Naive thymus-derived CD4-positive, alpha-beta T cell (primary cell): ENCODE measurements at regions not wholly inside any gene's neighbourhood (a gene's known extent, or its start where the extent isn't known, plus 50 kb on each side); places are given as distances from the start of the nearest gene placed in this dataset.

Source experiments
- ATAC-seq: fragments of 150-1000 bp; cut with Tn5 transposase; 2 replicates; pipeline ENCODE4 v1.10.0; 2021; ENCODE audit warnings: mild to moderate bottlenecking, moderate library complexity
- CTCF ChIA-PET: fragments of 350-600 bp; sonication (Branson Sonifier 250); formaldehyde crosslinking; loops from one replicate; lab custom pipeline; 2021; ENCODE audit warnings: antibody characterized with exemption; lab: Charles Lee
- POLR2A ChIA-PET: fragments of 350-600 bp; sonication (Branson Sonifier 250); formaldehyde crosslinking; loops from one replicate; lab custom pipeline; 2021; ENCODE audit warnings: antibody characterized with exemption, inconsistent platforms; lab: Charles Lee
- DNase-seq, 9 donors: peaks; one replicate each; pipeline versions ENCODE4 v3.0.0 to v3.0.0-alpha.2; 2020 to 2022; ENCODE audit warnings: mixed read lengths in 1 of 9
- H3K27ac ChIP-seq: one replicate; pipeline ENCODE4 v1.7.0; 2013; ENCODE audit warnings: mild to moderate bottlenecking, low read depth, low read length, moderate library complexity
- H3K27me3 ChIP-seq, 2 donors: one replicate each; pipeline ENCODE4 v1.7.0; 2013; ENCODE audit warnings: low read length in 2 of 2, mild to moderate bottlenecking in 2 of 2, moderate library complexity in 2 of 2; ENCODE audit not compliant: control insufficient read depth in 2 of 2, insufficient read depth in 2 of 2
- H3K36me3 ChIP-seq, 3 experiments: 1 replicate in 2 of 3; 2 replicates in 1 of 3; pipeline ENCODE4 v1.7.0; 2013; ENCODE audit warnings: low read length in 3 of 3, mild to moderate bottlenecking in 3 of 3, moderate library complexity in 1 of 3; ENCODE audit not compliant: insufficient read depth in 3 of 3, control insufficient read depth in 2 of 3
- H3K4me1 ChIP-seq, 2 donors: one replicate each; pipeline ENCODE4 v1.7.0; 2013; ENCODE audit warnings: low read length in 2 of 2, mild to moderate bottlenecking in 2 of 2, moderate library complexity in 1 of 2; ENCODE audit not compliant: control insufficient read depth in 2 of 2, insufficient read depth in 2 of 2
- H3K4me3 ChIP-seq: 2 replicates; pipeline ENCODE4 v1.7.0; 2013; ENCODE audit warnings: mild to moderate bottlenecking, low read length
- H3K9me3 ChIP-seq, 3 experiments: 1 replicate in 2 of 3; 2 replicates in 1 of 3; pipeline ENCODE4 v1.7.0; 2013; ENCODE audit warnings: low read length in 3 of 3; ENCODE audit not compliant: control insufficient read depth in 2 of 3
- H3K27ac Mint-ChIP-seq, 9 donors: one replicate each; pipeline ENCODE4 v1.8.0; 2020 to 2022; ENCODE audit warnings: mixed read lengths in 9 of 9, mild to moderate bottlenecking in 8 of 9, moderate library complexity in 5 of 9, inconsistent platforms in 2 of 9
- H3K27me3 Mint-ChIP-seq, 5 donors: one replicate each; pipeline ENCODE4 v1.8.0; 2021 to 2022; ENCODE audit warnings: mixed read lengths in 5 of 5, mild to moderate bottlenecking in 1 of 5
- H3K36me3 Mint-ChIP-seq, 5 donors: one replicate each; pipeline ENCODE4 v1.8.0; 2020 to 2022; ENCODE audit warnings: mixed read lengths in 5 of 5, mild to moderate bottlenecking in 3 of 5, inconsistent platforms in 1 of 5
- H3K4me1 Mint-ChIP-seq, 7 donors: one replicate each; pipeline ENCODE4 v1.8.0; 2020 to 2022; ENCODE audit warnings: mixed read lengths in 7 of 7, mild to moderate bottlenecking in 3 of 7, inconsistent platforms in 1 of 7
- H3K4me3 Mint-ChIP-seq, 10 donors: one replicate each; pipeline ENCODE4 v1.8.0; 2020 to 2022; ENCODE audit warnings: mild to moderate bottlenecking in 10 of 10, mixed read lengths in 10 of 10, moderate library complexity in 6 of 10, inconsistent platforms in 2 of 10
- H3K9me3 Mint-ChIP-seq, 11 donors: one replicate each; pipeline ENCODE4 v1.8.0; 2020 to 2022; ENCODE audit warnings: mixed read lengths in 11 of 11, mild to moderate bottlenecking in 4 of 11, inconsistent platforms in 1 of 11, moderate library complexity in 1 of 11
- intact Hi-C, 2 donors: fragments of 100-400 bp; cut with micrococcal nuclease; formaldehyde crosslinking; loops; one replicate each; pipeline ENCODE4 v1.15.1; 2023

DNA sequence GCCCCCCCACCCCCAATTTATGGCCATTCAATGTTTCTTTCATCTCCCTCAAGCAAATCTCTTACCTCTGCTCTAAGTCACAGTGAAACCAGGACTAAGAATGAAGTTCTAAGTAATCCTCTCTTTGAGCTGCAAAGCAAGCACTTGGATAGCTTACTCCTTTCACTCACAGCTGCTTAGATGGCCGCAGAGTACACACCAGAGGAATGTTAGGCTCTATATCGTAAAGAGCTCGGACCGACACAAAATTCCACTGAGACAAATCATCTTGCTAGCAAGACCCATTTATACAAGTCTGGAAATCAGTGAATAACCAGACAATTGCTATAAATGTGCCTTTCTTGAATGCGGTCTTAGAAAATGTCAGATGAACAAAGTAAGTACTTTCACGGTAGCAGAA lies 135.0 kb downstream of the IDS start:
- CTCF ChIA-PET: no interaction called here
- peaks cover 0 to 5% (median 0%) of the 10 kb centered on the region in 11 donors for H3K9me3 Mint-ChIP-seq

DNA sequence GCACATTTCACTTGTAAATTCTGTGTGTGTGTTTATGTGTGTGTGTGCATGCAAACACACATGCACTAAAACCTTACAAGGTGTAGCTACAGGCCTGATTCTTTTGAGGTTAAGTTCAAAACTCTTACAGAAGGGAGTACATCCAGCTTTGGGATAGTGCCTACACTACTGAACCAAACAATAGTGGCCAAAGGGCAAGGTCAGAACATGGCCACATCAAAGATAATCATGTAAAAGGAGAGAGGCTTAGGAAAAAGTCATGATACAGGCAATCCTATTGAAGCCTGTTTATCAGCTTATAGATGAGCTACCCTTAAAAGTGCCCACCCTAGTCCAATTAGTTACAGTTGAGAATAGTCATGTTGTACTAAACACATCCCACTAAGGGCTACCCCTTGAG lies 139.6 kb downstream of the IDS start:
- Mint-ChIP-seq H3K27me3 (peaks cover 0 to 6% (median 0%) of the 10 kb centered on the region in 5 donors), H3K4me1 (no peaks in the 10 kb centered on the region), H3K36me3 (no peaks in the 10 kb centered on the region), H3K27ac (no peak overlapping the region), H3K9me3 (peaks cover 0 to 5% (median 0%) of the 10 kb centered on the region in 11 donors), H3K4me3 (no peak overlapping the region)
- ChIA-PET POLR2A (no interaction called here), CTCF (no interaction called here)
- Histone ChIP-seq H3K27me3 (no peaks in the 10 kb centered on the region), H3K36me3 (no peaks in the 10 kb centered on the region), H3K27ac (no peak overlapping the region), H3K9me3 (no peaks in the 10 kb centered on the region), H3K4me3 (no peak overlapping the region), H3K4me1 (no peaks in the 10 kb centered on the region)
- no peak for DNase-seq
- ATAC-seq: no peak
- intact Hi-C loops: no loop called here

More for the DNA sequence above, 135.0 kb downstream of the IDS start:
- no peaks in the 10 kb centered on the region for H3K9me3 ChIP-seq
- no peaks in the 10 kb centered on the region for H3K36me3 ChIP-seq
- no peak overlapping the region for H3K4me3 ChIP-seq
- H3K27ac Mint-ChIP-seq: no peak overlapping the region
- no peaks in the 10 kb centered on the region for H3K27me3 ChIP-seq
- H3K4me1 Mint-ChIP-seq: no peaks in the 10 kb centered on the region
- no peaks in the 10 kb centered on the region for H3K4me1 ChIP-seq
- POLR2A ChIA-PET: no interaction called here
- H3K27me3 Mint-ChIP-seq: peaks cover 0 to 2% (median 0%) of the 10 kb centered on the region in 5 donors
- H3K4me3 Mint-ChIP-seq: no peak overlapping the region
- ATAC-seq (no peak), DNase-seq (no peak)
- H3K36me3 Mint-ChIP-seq: no peaks in the 10 kb centered on the region
- intact Hi-C loops: no loop called here
- H3K27ac ChIP-seq: no peak overlapping the region

DNA sequence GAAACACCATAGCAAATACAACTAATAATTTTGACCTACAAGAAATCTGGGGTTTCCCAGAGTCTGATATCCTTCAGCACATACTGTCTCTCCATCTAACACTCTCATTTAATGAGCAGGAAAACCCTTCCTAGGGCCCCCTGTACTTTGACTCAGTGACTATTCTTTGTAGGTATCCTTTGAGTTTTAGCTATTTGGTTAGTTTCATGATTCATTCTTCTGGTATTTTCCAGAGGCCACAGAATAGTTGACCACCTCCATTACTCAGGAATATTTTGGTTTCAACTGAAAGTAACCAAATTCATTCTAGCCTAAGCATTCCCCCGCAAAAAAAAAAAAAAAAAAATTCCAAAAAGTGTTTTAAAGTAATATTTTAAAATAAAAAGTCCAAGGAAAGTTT lies 140.0 kb downstream of the IDS start:
- H3K27me3 ChIP-seq: no peaks in the 10 kb centered on the region
- Mint-ChIP-seq H3K27ac (no peak overlapping the region), H3K36me3 (no peaks in the 10 kb centered on the region), H3K27me3 (peaks cover 0 to 6% (median 0%) of the 10 kb centered on the region in 5 donors), H3K9me3 (peaks cover 0 to 5% (median 0%) of the 10 kb centered on the region in 11 donors), H3K4me1 (no peaks in the 10 kb centered on the region), H3K4me3 (no peak overlapping the region)
- ATAC-seq (no peak), DNase-seq (no peak)
- H3K36me3 ChIP-seq: no peaks in the 10 kb centered on the region
- POLR2A ChIA-PET: no interaction called here
- intact Hi-C loops: no loop called here
- CTCF ChIA-PET: no interaction called here
- H3K9me3 ChIP-seq: no peaks in the 10 kb centered on the region
- H3K4me1 ChIP-seq: no peaks in the 10 kb centered on the region
- H3K4me3 ChIP-seq: no peak overlapping the region
- no peak overlapping the region for H3K27ac ChIP-seq

DNA sequence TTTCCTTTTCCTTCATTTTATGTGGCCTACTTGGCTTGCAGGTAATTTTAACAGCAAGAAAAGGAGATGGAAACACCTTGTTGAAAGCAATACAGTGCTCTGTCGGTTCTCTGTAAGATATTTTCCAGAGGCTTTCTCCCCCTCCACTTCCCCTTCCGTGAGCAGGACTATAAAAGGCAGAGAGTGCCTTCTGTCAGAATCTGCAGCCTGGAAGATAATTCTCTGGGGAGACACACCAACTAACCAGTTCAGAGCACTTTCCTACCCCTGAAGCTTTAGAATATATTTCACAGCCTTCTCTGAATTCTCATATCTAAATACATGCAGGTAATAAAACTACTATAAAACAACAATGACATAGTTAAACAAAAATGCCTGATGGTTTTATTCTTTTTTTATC lies 141.1 kb downstream of the IDS start:
- no peaks in the 10 kb centered on the region for H3K9me3 ChIP-seq
- H3K27ac ChIP-seq: no peak overlapping the region
- Mint-ChIP-seq H3K4me3 (no peak overlapping the region), H3K27me3 (peaks cover 0 to 6% (median 0%) of the 10 kb centered on the region in 5 donors), H3K27ac (no peak overlapping the region), H3K4me1 (no peaks in the 10 kb centered on the region), H3K36me3 (no peaks in the 10 kb centered on the region), H3K9me3 (peaks cover 0 to 5% (median under 1%) of the 10 kb centered on the region in 11 donors)
- no peak overlapping the region for H3K4me3 ChIP-seq
- H3K4me1 ChIP-seq: no peaks in the 10 kb centered on the region
- intact Hi-C loops: no loop called here
- ATAC-seq (no peak), DNase-seq (no peak)
- no peaks in the 10 kb centered on the region for H3K36me3 ChIP-seq
- ChIA-PET POLR2A (no interaction called here), CTCF (no interaction called here)
- H3K27me3 ChIP-seq: no peaks in the 10 kb centered on the region

DNA sequence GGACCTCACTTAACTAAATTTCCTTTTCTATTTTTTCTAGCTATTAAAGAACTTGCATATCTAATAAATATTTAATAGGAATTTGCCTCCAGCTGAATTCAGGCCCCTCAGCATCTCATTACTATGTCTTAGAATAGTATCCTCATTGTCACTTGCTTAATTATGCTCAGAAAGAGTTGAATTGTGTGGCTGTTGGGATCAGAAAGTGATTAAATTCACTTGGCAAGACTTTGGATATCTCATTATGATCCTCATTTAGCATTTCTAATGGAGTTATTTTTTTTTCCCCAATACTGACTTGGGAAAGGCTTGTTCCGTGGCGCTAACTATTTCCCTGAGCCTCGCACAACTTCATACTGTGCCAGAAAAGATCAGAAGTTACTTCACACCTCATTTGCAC lies 158.8 kb downstream of the IDS start:
- POLR2A ChIA-PET: no interaction called here
- CTCF ChIA-PET: no interaction called here
- H3K4me1 ChIP-seq: no peaks in the 10 kb centered on the region
- no peak overlapping the region for H3K4me3 ChIP-seq
- Mint-ChIP-seq H3K27ac (no peak overlapping the region), H3K4me3 (no peak overlapping the region), H3K9me3 (peaks cover 0 to 7% (median 0%) of the 10 kb centered on the region in 11 donors), H3K27me3 (peaks cover 0 to 4% (median 0%) of the 10 kb centered on the region in 5 donors), H3K4me1 (no peaks in the 10 kb centered on the region), H3K36me3 (no peaks in the 10 kb centered on the region)
- ATAC-seq: no peak
- intact Hi-C loops: no loop called here
- H3K9me3 ChIP-seq: no peaks in the 10 kb centered on the region
- no peak overlapping the region for H3K27ac ChIP-seq
- DNase-seq: no peak
- H3K36me3 ChIP-seq: no peaks in the 10 kb centered on the region
- no peaks in the 10 kb centered on the region for H3K27me3 ChIP-seq

DNA sequence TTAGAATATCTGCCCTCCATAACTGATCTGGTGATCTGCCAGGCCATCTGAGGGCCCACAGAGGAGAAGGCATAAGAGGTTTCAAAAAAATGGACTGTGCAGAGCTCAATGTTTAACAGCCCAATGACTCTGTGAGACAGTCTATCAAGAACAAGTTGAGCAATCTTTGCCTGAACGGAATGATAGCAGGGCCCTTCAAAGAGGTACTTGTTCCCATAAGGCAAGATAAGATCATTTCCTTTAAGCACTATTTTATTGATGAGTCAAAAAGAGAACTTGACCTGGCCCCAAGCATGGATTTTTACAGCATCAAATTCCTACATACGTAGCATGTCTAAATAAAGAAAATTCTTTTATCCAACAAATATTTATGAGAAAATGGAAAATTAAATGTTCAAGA lies 182.8 kb downstream of the IDS start:
- no peak for ATAC-seq
- ChIA-PET POLR2A (no interaction called here), CTCF (no interaction called here)
- peaks cover 0 to 1% (median 0%) of the 10 kb centered on the region in 11 donors for H3K9me3 Mint-ChIP-seq
- no peaks in the 10 kb centered on the region for H3K36me3 ChIP-seq
- peaks cover 0 to 11% (median 5%) of the 10 kb centered on the region in 7 donors for H3K4me1 Mint-ChIP-seq
- H3K4me3 Mint-ChIP-seq: no peak overlapping the region
- no peaks in the 10 kb centered on the region for H3K27me3 ChIP-seq
- intact Hi-C loops: no loop called here
- H3K27me3 Mint-ChIP-seq: peaks cover 0 to 3% (median 0%) of the 10 kb centered on the region in 5 donors
- DNase-seq: no peak
- H3K9me3 ChIP-seq: no peaks in the 10 kb centered on the region
- H3K27ac ChIP-seq: no peak overlapping the region
- no peak overlapping the region for H3K27ac Mint-ChIP-seq
- H3K36me3 Mint-ChIP-seq: no peaks in the 10 kb centered on the region
- H3K4me3 ChIP-seq: no peak overlapping the region
- H3K4me1 ChIP-seq: no peaks in the 10 kb centered on the region

DNA sequence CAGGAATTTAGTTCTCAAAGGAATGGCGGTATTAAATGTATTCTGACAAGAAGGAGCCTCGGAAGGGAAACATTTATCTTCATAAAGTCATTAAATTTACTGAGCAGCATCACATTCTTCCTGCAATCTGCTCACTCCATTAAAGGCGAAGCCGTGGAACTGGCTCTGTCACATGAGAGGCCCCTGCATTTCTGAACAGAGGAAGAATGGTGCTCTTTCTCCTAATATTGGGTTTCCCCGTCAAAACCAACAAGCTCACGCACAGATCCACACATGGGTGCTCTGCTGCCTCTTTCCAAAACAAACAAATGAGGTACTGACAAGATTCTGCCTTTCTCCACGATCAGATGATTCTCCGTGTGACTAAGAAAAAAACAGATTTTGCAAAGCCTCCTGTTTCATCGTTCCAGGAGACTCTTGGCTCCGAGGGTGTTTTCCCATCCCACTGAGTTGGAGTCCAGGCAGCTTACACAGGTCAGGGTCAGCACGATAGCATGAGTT lies 191.2 kb downstream of the IDS start:
- intact Hi-C loops: no loop called here
- ChIA-PET CTCF (no interaction called here), POLR2A (no interaction called here)
- Histone ChIP-seq H3K27ac (no peak overlapping the region), H3K27me3 (no peaks in the 10 kb centered on the region), H3K4me3 (no peak overlapping the region), H3K9me3 (no peaks in the 10 kb centered on the region), H3K36me3 (no peaks in the 10 kb centered on the region), H3K4me1 (no peaks in the 10 kb centered on the region)
- Mint-ChIP-seq H3K9me3 (no peaks in the 10 kb centered on the region), H3K4me1 (no peaks in the 10 kb centered on the region), H3K27ac (no peak overlapping the region), H3K27me3 (no peaks in the 10 kb centered on the region), H3K4me3 (no peak overlapping the region), H3K36me3 (no peaks in the 10 kb centered on the region)
- no peak for DNase-seq
- no peak for ATAC-seq
